H1 (cell line): ENCODE measurements at regions not wholly inside any gene's neighbourhood (a gene's known extent, or its start where the extent isn't known, plus 50 kb on each side); places are given as distances from the start of the nearest gene placed in this dataset.

Experiments
- CHD2 ChIP-seq: IDR thresholded peaks from 2 replicates; pipeline ENCODE4 v1.6.1; 2012; ENCODE audit warnings: low read length, improper control_type of control experiment
- TF ChIP-seq, protein P1 (sequence below): fragments of 300-600 bp; sonication (generic); IDR thresholded peaks from 2 replicates; pipeline ENCODE4 v1.7.1; 2012; ENCODE audit warnings: low read length, moderate library complexity, mild to moderate bottlenecking, inconsistent platforms; ENCODE audit not compliant: insufficient replicate concordance

DNA sequence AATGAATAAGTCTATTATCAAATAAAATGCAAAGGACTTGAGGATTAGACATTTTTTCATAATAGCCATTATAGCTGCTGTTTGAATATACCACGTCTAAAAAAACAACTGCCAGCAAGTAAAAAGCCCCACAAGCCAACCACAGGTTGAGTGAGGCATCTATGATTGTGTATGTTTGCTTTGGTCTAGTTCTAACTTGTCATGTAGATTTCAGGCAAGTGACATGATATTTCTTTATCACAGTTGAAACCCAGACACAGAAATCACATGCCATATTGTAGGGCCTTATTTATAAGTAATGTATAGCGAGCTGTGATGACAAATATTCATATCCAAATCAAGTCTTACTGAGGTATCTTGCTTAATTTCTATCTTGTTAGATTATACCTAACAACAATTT, 225.8 kb downstream of the EMP1 start (continued):
- TF ChIP-seq, protein P1, sequence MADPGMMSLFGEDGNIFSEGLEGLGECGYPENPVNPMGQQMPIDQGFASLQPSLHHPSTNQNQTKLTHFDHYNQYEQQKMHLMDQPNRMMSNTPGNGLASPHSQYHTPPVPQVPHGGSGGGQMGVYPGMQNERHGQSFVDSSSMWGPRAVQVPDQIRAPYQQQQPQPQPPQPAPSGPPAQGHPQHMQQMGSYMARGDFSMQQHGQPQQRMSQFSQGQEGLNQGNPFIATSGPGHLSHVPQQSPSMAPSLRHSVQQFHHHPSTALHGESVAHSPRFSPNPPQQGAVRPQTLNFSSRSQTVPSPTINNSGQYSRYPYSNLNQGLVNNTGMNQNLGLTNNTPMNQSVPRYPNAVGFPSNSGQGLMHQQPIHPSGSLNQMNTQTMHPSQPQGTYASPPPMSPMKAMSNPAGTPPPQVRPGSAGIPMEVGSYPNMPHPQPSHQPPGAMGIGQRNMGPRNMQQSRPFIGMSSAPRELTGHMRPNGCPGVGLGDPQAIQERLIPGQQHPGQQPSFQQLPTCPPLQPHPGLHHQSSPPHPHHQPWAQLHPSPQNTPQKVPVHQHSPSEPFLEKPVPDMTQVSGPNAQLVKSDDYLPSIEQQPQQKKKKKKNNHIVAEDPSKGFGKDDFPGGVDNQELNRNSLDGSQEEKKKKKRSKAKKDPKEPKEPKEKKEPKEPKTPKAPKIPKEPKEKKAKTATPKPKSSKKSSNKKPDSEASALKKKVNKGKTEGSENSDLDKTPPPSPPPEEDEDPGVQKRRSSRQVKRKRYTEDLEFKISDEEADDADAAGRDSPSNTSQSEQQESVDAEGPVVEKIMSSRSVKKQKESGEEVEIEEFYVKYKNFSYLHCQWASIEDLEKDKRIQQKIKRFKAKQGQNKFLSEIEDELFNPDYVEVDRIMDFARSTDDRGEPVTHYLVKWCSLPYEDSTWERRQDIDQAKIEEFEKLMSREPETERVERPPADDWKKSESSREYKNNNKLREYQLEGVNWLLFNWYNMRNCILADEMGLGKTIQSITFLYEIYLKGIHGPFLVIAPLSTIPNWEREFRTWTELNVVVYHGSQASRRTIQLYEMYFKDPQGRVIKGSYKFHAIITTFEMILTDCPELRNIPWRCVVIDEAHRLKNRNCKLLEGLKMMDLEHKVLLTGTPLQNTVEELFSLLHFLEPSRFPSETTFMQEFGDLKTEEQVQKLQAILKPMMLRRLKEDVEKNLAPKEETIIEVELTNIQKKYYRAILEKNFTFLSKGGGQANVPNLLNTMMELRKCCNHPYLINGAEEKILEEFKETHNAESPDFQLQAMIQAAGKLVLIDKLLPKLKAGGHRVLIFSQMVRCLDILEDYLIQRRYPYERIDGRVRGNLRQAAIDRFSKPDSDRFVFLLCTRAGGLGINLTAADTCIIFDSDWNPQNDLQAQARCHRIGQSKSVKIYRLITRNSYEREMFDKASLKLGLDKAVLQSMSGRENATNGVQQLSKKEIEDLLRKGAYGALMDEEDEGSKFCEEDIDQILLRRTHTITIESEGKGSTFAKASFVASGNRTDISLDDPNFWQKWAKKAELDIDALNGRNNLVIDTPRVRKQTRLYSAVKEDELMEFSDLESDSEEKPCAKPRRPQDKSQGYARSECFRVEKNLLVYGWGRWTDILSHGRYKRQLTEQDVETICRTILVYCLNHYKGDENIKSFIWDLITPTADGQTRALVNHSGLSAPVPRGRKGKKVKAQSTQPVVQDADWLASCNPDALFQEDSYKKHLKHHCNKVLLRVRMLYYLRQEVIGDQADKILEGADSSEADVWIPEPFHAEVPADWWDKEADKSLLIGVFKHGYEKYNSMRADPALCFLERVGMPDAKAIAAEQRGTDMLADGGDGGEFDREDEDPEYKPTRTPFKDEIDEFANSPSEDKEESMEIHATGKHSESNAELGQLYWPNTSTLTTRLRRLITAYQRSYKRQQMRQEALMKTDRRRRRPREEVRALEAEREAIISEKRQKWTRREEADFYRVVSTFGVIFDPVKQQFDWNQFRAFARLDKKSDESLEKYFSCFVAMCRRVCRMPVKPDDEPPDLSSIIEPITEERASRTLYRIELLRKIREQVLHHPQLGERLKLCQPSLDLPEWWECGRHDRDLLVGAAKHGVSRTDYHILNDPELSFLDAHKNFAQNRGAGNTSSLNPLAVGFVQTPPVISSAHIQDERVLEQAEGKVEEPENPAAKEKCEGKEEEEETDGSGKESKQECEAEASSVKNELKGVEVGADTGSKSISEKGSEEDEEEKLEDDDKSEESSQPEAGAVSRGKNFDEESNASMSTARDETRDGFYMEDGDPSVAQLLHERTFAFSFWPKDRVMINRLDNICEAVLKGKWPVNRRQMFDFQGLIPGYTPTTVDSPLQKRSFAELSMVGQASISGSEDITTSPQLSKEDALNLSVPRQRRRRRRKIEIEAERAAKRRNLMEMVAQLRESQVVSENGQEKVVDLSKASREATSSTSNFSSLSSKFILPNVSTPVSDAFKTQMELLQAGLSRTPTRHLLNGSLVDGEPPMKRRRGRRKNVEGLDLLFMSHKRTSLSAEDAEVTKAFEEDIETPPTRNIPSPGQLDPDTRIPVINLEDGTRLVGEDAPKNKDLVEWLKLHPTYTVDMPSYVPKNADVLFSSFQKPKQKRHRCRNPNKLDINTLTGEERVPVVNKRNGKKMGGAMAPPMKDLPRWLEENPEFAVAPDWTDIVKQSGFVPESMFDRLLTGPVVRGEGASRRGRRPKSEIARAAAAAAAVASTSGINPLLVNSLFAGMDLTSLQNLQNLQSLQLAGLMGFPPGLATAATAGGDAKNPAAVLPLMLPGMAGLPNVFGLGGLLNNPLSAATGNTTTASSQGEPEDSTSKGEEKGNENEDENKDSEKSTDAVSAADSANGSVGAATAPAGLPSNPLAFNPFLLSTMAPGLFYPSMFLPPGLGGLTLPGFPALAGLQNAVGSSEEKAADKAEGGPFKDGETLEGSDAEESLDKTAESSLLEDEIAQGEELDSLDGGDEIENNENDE, result no peak
- no peak for TF ChIP-seq CHD2
- TF ChIP-seq, all 59 proteins: peak for 0
